A549 (cell line): ENCODE measurements at regions not wholly inside any gene's neighbourhood (a gene's known extent, or its start where the extent isn't known, plus 50 kb on each side); places are given as distances from the start of the nearest gene placed in this dataset.

Experiments used
- ATAC-seq, 2 experiments: fragments of 200-7000 bp in 1 of 2; fragments of >200 bp in 1 of 2; cut with Nextera tagmentation in 1 of 2; cut with Tn5 transposase in 1 of 2; 3 replicates each; pipeline versions ENCODE4 v1.8.0 to v1.9.1; 2018 to 2020; ENCODE audit warnings: mild to moderate bottlenecking in 1 of 2, moderate library complexity in 1 of 2
- CTCF ChIA-PET: fragments of 300-600 bp; sonication (Branson Sonifier 250); formaldehyde crosslinking; extraction: SDS; loops from one replicate; lab custom pipeline; 2021; ENCODE audit warnings: antibody characterized with exemption, inconsistent platforms; lab: Yijun Ruan, JAX
- POLR2A ChIA-PET: fragments of 350-600 bp; formaldehyde crosslinking; extraction: SDS; loops from one replicate; lab custom pipeline; 2021; ENCODE audit warnings: antibody characterized with exemption, inconsistent platforms; lab: Yijun Ruan, JAX
- DNase-seq, 2 experiments: peaks; one replicate each; pipeline versions ENCODE4 v3.0.0 to v3.0.0-alpha.2; 2011 to 2016; ENCODE audit warnings: low read depth in 1 of 2, low spot score in 1 of 2
- FAIRE-seq: peaks from 2 replicates; lab custom pipeline; 2011; peaks lifted over from hg19 to GRCh38; lab: Jason Lieb, UNC
- H3K27ac ChIP-seq, 2 experiments: fragments of >200 bp; sonication (Bioruptor Twin); formaldehyde crosslinking; 3 replicates each; pipeline ENCODE4 v1.5.1; 2016 to 2017
- H3K4me1 ChIP-seq: fragments of >200 bp; sonication (Bioruptor Twin); formaldehyde crosslinking; 3 replicates; pipeline ENCODE4 v1.6.1; 2016
- H3K4me2 ChIP-seq: fragments of >200 bp; sonication (Bioruptor Twin); formaldehyde crosslinking; 3 replicates; pipeline ENCODE4 v1.6.1; 2016
- H3K4me3 ChIP-seq: fragments of >200 bp; sonication (Bioruptor Twin); formaldehyde crosslinking; 3 replicates; pipeline ENCODE4 v1.5.1; 2016
- H3K9me3 ChIP-seq: fragments of >200 bp; sonication (Bioruptor Twin); formaldehyde crosslinking; 3 replicates; pipeline ENCODE4 v1.6.1; 2016
- CBX2 ChIP-seq: fragments of 200-600 bp; sonication (generic); IDR thresholded peaks from 2 replicates; pipeline ENCODE4 v1.6.1; 2016; ENCODE audit warnings: low read depth, mild to moderate bottlenecking, borderline replicate concordance
- CBX8 ChIP-seq: fragments of 200-600 bp; sonication (generic); IDR thresholded peaks from 2 replicates; pipeline ENCODE4 v1.6.1; 2016
- CEBPB ChIP-seq, 2 experiments: fragments of >200 bp in 1 of 2; sonication (Bioruptor Twin) in 1 of 2; formaldehyde crosslinking in 1 of 2; IDR thresholded peaks; 2 replicates each; pipeline ENCODE4 v1.6.1; 2012 to 2016
- CHD2 ChIP-seq: fragments of 150-350 bp; IDR thresholded peaks from 2 replicates; pipeline ENCODE4 v1.6.1; 2014; ENCODE audit warnings: low read length; ENCODE audit not compliant: partially characterized antibody
- CHD4 ChIP-seq: fragments of 200-600 bp; sonication (generic); IDR thresholded peaks from 2 replicates; pipeline ENCODE4 v1.6.1; 2016; ENCODE audit warnings: antibody characterized with exemption, mild to moderate bottlenecking, borderline replicate concordance
- EHF ChIP-seq: fragments of 250-450 bp; sonication (Bioruptor Pico); IDR thresholded peaks from 2 replicates; pipeline ENCODE4 v1.5.0; 2020; ENCODE audit warnings: mild to moderate bottlenecking
- ESRRA ChIP-seq: fragments of 150-350 bp; IDR thresholded peaks from 2 replicates; pipeline ENCODE4 v1.6.1; 2014; ENCODE audit warnings: mild to moderate bottlenecking, low read length, borderline replicate concordance
- FOSB ChIP-seq: fragments of 250-450 bp; sonication (Bioruptor Pico); IDR thresholded peaks from 2 replicates; pipeline ENCODE4 v1.5.0; 2020; ENCODE audit warnings: mild to moderate bottlenecking, moderate library complexity
- GATA3 ChIP-seq: IDR thresholded peaks from 2 replicates; pipeline ENCODE4 v1.6.1; 2012; ENCODE audit warnings: borderline replicate concordance
- HOXB5 ChIP-seq: fragments of 250-450 bp; sonication (Bioruptor Pico); IDR thresholded peaks from 2 replicates; pipeline ENCODE4 v1.5.0; 2020; ENCODE audit warnings: mild to moderate bottlenecking, moderate library complexity
- JUN ChIP-seq, 2 experiments: fragments of >200 bp; sonication (Bioruptor Twin); formaldehyde crosslinking; IDR thresholded peaks; 2 replicates in 1 of 2; 3 replicates in 1 of 2; pipeline ENCODE4 v1.6.1; 2016 to 2017
- JUNB ChIP-seq: fragments of >200 bp; sonication (Bioruptor Twin); formaldehyde crosslinking; IDR thresholded peaks from 2 replicates; pipeline ENCODE4 v1.6.1; 2016
- MAFK ChIP-seq: fragments of 450-650 bp; IDR thresholded peaks from 2 replicates; pipeline ENCODE4 v1.6.1; 2014; ENCODE audit not compliant: partially characterized antibody
- MAZ ChIP-seq: fragments of 150-350 bp; IDR thresholded peaks from 2 replicates; pipeline ENCODE4 v1.6.1; 2014; ENCODE audit warnings: antibody characterized with exemption, low read depth, low read length, borderline replicate concordance
- MYC ChIP-seq: IDR thresholded peaks from 2 replicates; pipeline ENCODE4 v1.6.1; 2012; ENCODE audit warnings: mild to moderate bottlenecking, inconsistent platforms, low read length, improper control_type of control experiment, borderline replicate concordance
- NFE2L2 ChIP-seq: fragments of 150-350 bp; conservative IDR thresholded peaks from 2 replicates; pipeline ENCODE4 v1.6.1; 2014; ENCODE audit warnings: low read length
- POLR2AphosphoS2 ChIP-seq: conservative IDR thresholded peaks from 2 replicates; pipeline ENCODE4 v1.6.1; 2012; ENCODE audit warnings: low read length, improper control_type of control experiment, inconsistent platforms
- RFX5 ChIP-seq: fragments of 450-650 bp; IDR thresholded peaks from 2 replicates; pipeline ENCODE4 v1.7.1; 2014; ENCODE audit warnings: antibody characterized with exemption, mild to moderate bottlenecking, moderate library complexity
- RNF2 ChIP-seq: fragments of 200-600 bp; sonication (generic); IDR thresholded peaks from 2 replicates; pipeline ENCODE4 v1.6.1; 2016; ENCODE audit warnings: low read depth, mild to moderate bottlenecking, antibody characterized with exemption, moderate library complexity, borderline replicate concordance
- SMC3 ChIP-seq: fragments of >200 bp; sonication (Bioruptor Twin); formaldehyde crosslinking; IDR thresholded peaks from 3 replicates; pipeline ENCODE4 v1.6.1; 2018; ENCODE audit warnings: inconsistent platforms
- SREBF2 ChIP-seq: fragments of 450-650 bp; IDR thresholded peaks from 2 replicates; pipeline ENCODE4 v1.6.1; 2014; ENCODE audit warnings: mild to moderate bottlenecking, moderate library complexity
- ZC3H11A ChIP-seq: fragments of 450-650 bp; IDR thresholded peaks from 2 replicates; pipeline ENCODE4 v1.6.1; 2014; ENCODE audit warnings: antibody characterized with exemption, mild to moderate bottlenecking
- ZFP36 ChIP-seq: fragments of 450-650 bp; IDR thresholded peaks from 2 replicates; pipeline ENCODE4 v1.6.1; 2014; ENCODE audit warnings: borderline replicate concordance; ENCODE audit not compliant: partially characterized antibody
- ZNF302 ChIP-seq: fragments of 250-450 bp; sonication (Bioruptor Pico); IDR thresholded peaks from 2 replicates; pipeline ENCODE4 v1.9.0; 2021; ENCODE audit warnings: inconsistent platforms, mild to moderate bottlenecking, moderate library complexity
- WGBS: methylation state at CpG from one replicate; pipeline ENCODE4 v1.1.6; 2017; ENCODE audit errors: missing lambda C conversion rate; 5-methylcytosine and 5-hydroxymethylcytosine counted together
- TF ChIP-seq, protein P1 (sequence below): IDR thresholded peaks from 2 replicates; pipeline ENCODE4 v1.6.1; 2012
- TF ChIP-seq, protein P2 (sequence below): fragments of 450-650 bp; IDR thresholded peaks from 2 replicates; pipeline ENCODE4 v1.6.1; 2014; ENCODE audit warnings: antibody characterized with exemption
- TF ChIP-seq, protein P3 (sequence below): fragments of >200 bp; sonication (Bioruptor Twin); formaldehyde crosslinking; IDR thresholded peaks from 3 replicates; pipeline ENCODE4 v1.6.1; 2016

DNA sequence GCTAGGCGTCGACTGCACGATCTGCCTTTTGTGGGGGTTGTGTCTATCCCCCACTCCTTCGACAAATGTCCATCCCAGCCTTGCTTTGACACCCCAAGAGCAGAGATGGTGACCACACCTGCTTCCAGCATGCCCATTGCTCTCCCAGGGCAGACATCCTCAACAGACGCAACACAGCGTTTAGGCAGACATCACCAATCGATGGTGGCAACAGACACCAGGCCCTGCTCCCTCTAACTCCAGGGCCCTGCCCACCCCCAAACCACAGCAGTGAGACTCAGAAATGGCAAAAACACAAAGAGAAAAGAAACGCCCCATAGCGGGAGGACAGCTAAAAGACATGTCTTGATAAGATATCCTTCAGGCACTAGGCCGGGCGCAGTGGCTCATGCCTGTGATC, 150.9 kb downstream of the CRYBB2 start:
- ATAC-seq: no peak
- no peak overlapping the region for H3K4me3 ChIP-seq
- WGBS: 93% methylated on average over 11 of the region's 11 CpGs
- no peaks in the 10 kb centered on the region for H3K9me3 ChIP-seq
- POLR2A ChIA-PET: interaction anchor here (0.7 kb wide), 1 partner anchor 31 kb away, joined by 3 read pairs; no protein-coding TSS in a partner anchor
- 0 out of 3 replicates have a peak, but pooled peaks cover 5% of the 10 kb centered on the region for H3K4me1 ChIP-seq
- H3K27ac ChIP-seq: no peak overlapping the region
- DNase-seq: no peak
- TF ChIP-seq, protein P1, sequence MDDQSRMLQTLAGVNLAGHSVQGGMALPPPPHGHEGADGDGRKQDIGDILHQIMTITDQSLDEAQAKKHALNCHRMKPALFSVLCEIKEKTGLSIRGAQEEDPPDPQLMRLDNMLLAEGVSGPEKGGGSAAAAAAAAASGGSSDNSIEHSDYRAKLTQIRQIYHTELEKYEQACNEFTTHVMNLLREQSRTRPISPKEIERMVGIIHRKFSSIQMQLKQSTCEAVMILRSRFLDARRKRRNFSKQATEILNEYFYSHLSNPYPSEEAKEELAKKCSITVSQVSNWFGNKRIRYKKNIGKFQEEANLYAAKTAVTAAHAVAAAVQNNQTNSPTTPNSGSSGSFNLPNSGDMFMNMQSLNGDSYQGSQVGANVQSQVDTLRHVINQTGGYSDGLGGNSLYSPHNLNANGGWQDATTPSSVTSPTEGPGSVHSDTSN: no peak
- TF ChIP-seq MAFK: no peak
- TF ChIP-seq ZFP36: no peak
- no peak overlapping the region for H3K4me2 ChIP-seq
- no peak for FAIRE-seq
- CTCF ChIA-PET: no interaction called here

DNA sequence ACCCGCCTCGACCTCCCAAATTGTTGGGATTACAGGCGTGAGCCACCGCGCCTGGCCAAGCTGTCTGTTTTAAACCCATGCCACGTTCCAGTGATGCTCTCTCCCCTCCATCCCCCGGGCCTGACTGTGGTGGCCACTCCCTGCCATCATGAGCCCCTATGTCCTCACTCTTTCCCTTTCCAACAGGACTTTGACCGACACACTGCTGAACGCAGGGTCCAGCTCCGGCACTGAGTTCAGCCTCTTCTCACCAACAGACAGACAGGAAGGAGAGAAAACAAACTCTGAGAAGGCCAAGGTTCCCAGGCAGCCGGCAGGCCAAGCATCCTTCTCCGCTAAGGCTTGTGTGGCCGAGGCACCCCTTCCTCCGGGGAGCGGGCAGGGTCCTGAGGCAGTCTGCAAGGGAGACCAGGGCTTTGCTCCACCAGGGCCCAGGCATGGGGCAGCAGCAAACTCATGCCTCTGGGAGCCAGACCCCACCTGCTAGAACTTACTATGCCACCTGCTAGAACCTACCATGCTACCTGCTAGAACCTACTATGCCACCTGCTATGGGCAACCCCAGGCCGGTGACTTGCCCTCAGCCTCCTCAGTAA, 152.7 kb downstream of the CRYBB2 start:
- TF ChIP-seq CBX2 (no peak), FOSB (no peak), HOXB5 (CRISPR knock-in tag) (no peak), JUNB (no peak), ESRRA (no peak), RNF2 (no peak), CHD4 (no peak), RFX5 (no peak), ZC3H11A (no peak), MAZ (no peak), SREBF2 (no peak), ZFP36 (no peak), JUN (IDR thresholded peaks at IDR 0.05) (no peak), MYC (no peak), POLR2AphosphoS2 (no peak), GATA3 (no peak)
- Histone ChIP-seq H3K27ac (no peak overlapping the region), H3K4me3 (no peak overlapping the region), H3K9me3 (no peaks in the 10 kb centered on the region), H3K4me2 (no peak overlapping the region), H3K4me1 (0 out of 3 replicates have a peak, but pooled peaks cover 5% of the 10 kb centered on the region)
- WGBS: 92% methylated on average over 13 of the region's 16 CpGs
- DNase-seq (no peak), FAIRE-seq (no peak), ATAC-seq (no peak)
- ChIA-PET POLR2A (no interaction called here), CTCF (interaction anchor here (3.6 kb wide), 1 partner anchor 10 kb away, joined by 16 read pairs; no protein-coding TSS in a partner anchor)

DNA sequence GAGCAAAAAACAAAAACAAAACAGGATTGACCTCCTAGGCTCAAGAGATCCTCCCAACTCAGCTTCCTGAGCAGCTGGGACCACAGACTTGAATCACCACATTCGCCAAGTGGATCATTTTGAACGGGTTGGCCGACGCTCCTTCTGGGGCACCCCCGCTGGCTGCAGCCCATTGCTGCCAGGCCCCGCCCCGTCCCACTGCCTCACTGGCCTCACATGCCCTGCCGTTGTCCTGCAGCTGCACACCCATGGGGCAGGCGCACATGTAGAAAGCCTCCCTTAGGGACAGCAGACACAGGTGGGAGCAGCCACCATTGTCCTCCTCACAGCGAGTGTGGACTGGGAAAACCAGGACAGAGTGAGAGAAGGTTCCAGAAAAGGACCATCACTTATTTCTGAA, 154.5 kb downstream of the CRYBB2 start:
- DNase-seq: no peak
- CTCF ChIA-PET: interaction anchor here (3.6 kb wide), 1 partner anchor 12 kb away, joined by 16 read pairs; no protein-coding TSS in a partner anchor
- H3K4me2 ChIP-seq: no peak overlapping the region
- H3K27ac ChIP-seq: no peak overlapping the region
- 97% methylated on average over 7 of the region's 10 CpGs for WGBS
- FAIRE-seq: no peak
- POLR2A ChIA-PET: no interaction called here
- no peak for ATAC-seq
- H3K4me1 ChIP-seq: no peaks in the 10 kb centered on the region
- no peaks in the 10 kb centered on the region for H3K9me3 ChIP-seq
- H3K4me3 ChIP-seq: no peak overlapping the region
- TF ChIP-seq, protein P1: no peak
- no peak for TF ChIP-seq CEBPB (IDR thresholded peaks at IDR 0.05)
- no peak for TF ChIP-seq ESRRA
- no peak for TF ChIP-seq GATA3
- TF ChIP-seq, protein P2, sequence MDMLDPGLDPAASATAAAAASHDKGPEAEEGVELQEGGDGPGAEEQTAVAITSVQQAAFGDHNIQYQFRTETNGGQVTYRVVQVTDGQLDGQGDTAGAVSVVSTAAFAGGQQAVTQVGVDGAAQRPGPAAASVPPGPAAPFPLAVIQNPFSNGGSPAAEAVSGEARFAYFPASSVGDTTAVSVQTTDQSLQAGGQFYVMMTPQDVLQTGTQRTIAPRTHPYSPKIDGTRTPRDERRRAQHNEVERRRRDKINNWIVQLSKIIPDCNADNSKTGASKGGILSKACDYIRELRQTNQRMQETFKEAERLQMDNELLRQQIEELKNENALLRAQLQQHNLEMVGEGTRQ: no peak
- TF ChIP-seq, protein P3, sequence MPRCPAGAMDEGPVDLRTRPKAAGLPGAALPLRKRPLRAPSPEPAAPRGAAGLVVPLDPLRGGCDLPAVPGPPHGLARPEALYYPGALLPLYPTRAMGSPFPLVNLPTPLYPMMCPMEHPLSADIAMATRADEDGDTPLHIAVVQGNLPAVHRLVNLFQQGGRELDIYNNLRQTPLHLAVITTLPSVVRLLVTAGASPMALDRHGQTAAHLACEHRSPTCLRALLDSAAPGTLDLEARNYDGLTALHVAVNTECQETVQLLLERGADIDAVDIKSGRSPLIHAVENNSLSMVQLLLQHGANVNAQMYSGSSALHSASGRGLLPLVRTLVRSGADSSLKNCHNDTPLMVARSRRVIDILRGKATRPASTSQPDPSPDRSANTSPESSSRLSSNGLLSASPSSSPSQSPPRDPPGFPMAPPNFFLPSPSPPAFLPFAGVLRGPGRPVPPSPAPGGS: no peak
- no peak for TF ChIP-seq CBX8
- TF ChIP-seq ZNF302 (CRISPR knock-in tag): no peak
- no peak for TF ChIP-seq CBX2
- no peak for TF ChIP-seq EHF (CRISPR knock-in tag)
- no peak for TF ChIP-seq CHD4
- no peak for TF ChIP-seq NFE2L2
- TF ChIP-seq ZFP36: no peak
- no peak for TF ChIP-seq SMC3
- no peak for TF ChIP-seq HOXB5 (CRISPR knock-in tag)
- no peak for TF ChIP-seq ZC3H11A
- no peak for TF ChIP-seq CHD2
